Stomach (tissue), 4 donors: ENCODE measurements at regions not wholly inside any gene's neighbourhood (a gene's known extent, or its start where the extent isn't known, plus 50 kb on each side); places are given as distances from the start of the nearest gene placed in this dataset.

Experiments used
- EP300 ChIP-seq: sonication (generic); formaldehyde crosslinking; IDR thresholded peaks from one replicate; pipeline ENCODE4 v1.6.1; 2017; ENCODE audit warnings: antibody characterized with exemption
- TF ChIP-seq, protein P1 (sequence below), 7 experiments: fragments of 450-650 bp in 4 of 7; fragments of 200-600 bp in 3 of 7; sonication (generic) in 3 of 7; IDR thresholded peaks; one replicate each; pipeline ENCODE4 v1.5.1; 2016 to 2019; ENCODE audit warnings: antibody characterized with exemption in 7 of 7, control low read depth in 2 of 7, mild to moderate bottlenecking in 1 of 7

DNA sequence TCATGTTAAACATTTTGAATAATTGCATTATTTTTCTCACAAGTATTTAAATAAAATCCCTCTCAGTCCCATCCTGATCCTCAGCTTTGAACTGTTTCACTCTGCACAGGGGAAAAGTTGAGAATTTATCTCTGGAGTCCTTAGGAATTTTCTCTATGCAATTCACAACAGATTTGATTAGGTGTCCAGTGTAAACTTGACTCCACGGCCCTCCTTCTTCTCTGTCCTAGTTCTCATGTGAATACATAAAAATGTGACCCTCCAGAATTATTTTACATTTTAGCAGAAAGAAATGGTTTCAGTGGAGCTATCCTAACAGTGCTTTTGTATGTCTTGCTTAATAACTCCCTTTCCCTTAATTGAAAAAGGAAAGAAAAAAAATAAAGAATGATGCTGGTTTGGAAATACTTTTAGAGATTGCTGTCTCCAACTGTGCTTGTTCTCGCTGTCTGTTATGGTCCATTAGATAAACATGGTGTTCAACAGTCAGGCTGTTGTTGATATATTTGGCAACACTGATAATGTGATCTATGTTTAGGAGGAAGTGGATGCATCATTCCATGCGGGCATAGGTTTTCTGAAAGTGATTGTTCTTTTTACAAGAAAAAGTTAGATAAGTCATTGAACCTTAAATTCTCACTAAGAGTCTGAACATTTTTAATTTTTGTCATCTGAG is 599.4 kb upstream of the CITED2 start:
- TF ChIP-seq, protein P1, sequence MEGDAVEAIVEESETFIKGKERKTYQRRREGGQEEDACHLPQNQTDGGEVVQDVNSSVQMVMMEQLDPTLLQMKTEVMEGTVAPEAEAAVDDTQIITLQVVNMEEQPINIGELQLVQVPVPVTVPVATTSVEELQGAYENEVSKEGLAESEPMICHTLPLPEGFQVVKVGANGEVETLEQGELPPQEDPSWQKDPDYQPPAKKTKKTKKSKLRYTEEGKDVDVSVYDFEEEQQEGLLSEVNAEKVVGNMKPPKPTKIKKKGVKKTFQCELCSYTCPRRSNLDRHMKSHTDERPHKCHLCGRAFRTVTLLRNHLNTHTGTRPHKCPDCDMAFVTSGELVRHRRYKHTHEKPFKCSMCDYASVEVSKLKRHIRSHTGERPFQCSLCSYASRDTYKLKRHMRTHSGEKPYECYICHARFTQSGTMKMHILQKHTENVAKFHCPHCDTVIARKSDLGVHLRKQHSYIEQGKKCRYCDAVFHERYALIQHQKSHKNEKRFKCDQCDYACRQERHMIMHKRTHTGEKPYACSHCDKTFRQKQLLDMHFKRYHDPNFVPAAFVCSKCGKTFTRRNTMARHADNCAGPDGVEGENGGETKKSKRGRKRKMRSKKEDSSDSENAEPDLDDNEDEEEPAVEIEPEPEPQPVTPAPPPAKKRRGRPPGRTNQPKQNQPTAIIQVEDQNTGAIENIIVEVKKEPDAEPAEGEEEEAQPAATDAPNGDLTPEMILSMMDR (IDR thresholded peaks at IDR 0.05) = no peak
- no peak for TF ChIP-seq EP300
